Stimulated activated CD8-positive, alpha-beta memory T cell treated with anti-CD3 and anti-CD28 coated beads, Interleukin-12 subunit alpha, Interleukin-12 subunit beta, amount 100 ng/mL, for 24 hours (primary cell): ENCODE measurements at regions not wholly inside any gene's neighbourhood (a gene's known extent, or its start where the extent isn't known, plus 50 kb on each side); places are given as distances from the start of the nearest gene placed in this dataset.
"Not testable (repeated sequence)": the region's sequence is repeated elsewhere in the genome, so short reads cannot be mapped to it uniquely, and the experiment has no call there.

Source experiments
- DNase-seq: peaks from one replicate; pipeline ENCODE4 v3.0.0-alpha.2; 2020; ENCODE audit errors: extremely low read depth

DNA sequence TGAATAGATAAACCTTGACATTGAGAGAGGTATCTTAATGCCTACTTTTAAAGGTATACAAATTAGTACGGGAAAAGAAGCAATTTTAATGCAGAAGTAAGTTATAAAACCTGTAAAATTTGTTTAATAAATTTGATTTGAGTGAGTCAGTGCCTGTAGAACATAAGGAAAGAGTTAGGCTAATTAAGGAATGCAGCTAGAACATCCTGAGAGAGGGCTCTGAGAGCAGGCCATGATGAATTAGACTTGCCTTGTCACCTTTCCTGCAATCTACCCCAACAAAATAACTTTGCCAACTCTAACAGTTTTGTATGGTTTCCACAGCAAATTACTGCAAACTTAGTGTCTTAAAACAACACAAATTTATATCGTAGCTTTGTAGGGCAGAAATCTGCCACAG, 700.8 kb downstream of the RFPL4B start:
- no peak for DNase-seq

DNA sequence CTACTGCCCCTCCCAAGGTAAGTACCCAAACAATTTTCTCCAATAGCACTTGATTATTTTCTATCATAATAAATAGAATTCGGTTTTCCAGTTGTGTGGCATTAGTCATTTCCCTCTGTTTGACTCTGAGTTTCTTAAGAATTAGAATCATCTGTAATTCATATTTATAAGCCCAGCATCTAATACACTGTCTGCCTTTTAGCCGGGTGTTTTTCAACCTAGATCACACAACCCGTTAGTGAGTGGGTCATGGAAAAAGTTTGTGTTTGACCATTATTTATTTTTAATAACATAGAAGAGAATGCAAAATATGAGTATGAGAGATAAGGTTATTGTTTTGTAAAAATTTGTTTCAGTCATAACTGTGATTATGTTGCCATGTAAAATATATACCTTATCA, 701.6 kb downstream of the RFPL4B start:
- no peak for DNase-seq

DNA sequence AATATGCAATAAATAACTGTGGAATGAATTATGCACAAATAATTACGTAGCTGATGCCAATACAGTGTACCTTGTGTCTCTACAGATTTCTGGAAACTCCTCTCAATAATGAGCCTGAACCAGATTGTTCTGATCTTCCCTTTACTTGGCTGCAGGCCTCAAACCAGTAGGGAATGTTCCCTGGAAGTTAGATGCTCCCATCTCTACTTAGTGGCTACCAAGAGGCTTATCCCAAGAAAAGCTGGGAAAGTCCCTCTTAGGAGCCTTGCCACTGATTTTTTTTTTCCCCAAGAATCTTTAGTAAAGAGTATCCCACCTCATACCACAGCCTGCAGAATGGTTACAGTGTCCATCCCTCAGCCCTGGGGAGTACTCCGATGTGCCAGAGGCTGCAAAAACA, 702.1 kb downstream of the RFPL4B start:
- DNase-seq, result no peak

GRCh38 chr6:113050010-113050858, 703.1 kb downstream of the RFPL4B start:
- no peak for DNase-seq

- no peak for DNase-seq
Measured at GRCh38 chr6:113050979-113051378, 703.8 kb downstream of the RFPL4B start.

DNA sequence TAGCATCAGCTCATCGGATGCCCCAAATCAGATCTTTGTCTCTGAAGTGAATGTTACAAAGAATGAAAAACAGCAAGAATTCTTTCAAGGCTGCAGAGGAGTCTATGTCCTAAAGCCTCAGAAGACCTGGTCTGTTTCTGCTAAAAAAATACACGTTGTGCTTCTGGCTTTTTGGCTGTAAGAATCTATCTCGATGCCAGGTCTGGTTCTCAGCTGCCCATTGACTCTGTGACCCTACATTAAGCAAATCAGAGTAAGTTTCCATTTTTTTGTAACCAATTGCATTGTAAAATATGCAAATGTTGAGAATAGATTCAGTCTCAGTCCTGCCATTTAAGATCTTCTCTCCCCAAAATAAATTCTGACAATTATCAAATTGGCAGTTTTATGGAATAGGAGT, 705.4 kb downstream of the RFPL4B start:
- DNase-seq, result no peak

GRCh38 chr6:113055061-113055460, 707.9 kb downstream of the RFPL4B start:
- DNase-seq, result no peak

DNA sequence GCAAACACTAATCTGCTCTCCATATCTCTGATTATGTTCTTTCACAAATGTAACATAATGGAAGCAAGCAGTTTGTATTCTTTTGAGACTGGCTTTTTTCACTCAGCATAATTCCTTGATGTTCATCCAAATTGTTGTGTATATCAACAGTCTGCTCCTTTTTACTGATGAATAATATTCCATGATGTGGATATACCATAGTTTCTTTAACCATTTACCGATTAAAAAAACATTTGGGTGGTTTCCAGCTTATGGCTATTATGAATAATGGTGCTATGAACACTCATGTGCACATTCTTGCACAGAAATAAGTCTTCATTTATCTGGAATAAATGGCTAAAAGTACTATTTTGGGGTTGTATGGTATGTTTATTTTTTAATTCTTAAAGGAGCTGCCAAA, 708.9 kb downstream of the RFPL4B start:
- no peak for DNase-seq

- DNase-seq, result no peak
Measured at GRCh38 chr6:113057567-113058053, 710.5 kb downstream of the RFPL4B start.

- DNase-seq, result no peak
Measured at GRCh38 chr6:113060664-113061063, 713.5 kb downstream of the RFPL4B start.

GRCh38 chr6:113065611-113066010, 718.5 kb downstream of the RFPL4B start:
- no peak for DNase-seq

DNA sequence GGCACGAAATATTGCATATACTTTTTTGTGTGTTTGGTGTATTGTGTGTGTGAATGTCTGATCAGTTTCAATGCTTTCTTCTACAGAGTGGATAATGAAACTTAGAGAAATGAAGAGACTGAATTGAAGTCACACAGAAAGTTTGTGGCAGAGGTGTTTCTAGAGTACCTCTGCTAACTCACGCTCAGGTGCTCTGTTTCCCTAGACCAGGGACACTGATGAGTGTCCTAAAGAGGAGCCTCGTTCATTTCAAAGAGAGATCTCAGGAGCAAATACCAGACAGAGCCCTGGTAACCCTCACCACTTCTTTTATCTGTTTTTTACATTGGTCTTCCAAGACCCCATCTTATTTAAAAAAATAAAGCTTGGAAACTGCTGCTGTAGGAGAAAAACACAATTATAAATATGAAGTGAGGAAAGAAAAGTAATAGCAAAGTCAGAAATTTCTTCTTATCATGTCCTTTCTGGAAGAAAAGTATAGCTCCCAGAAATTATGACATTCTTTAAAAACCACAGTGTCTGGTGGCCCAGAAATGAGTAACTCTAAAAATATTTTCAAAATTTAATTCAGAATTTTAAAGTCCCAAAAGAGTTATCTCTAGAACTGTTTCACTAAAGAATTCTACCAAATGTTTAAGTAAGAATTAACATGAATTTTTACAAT, 720.6 kb downstream of the RFPL4B start:
- no peak for DNase-seq

GRCh38 chr6:113068570-113068969, 721.4 kb downstream of the RFPL4B start:
- no peak for DNase-seq

GRCh38 chr6:113070681-113071080, 723.6 kb downstream of the RFPL4B start:
- DNase-seq, result not testable (repeated sequence)

GRCh38 chr6:113073611-113074191, 726.6 kb downstream of the RFPL4B start:
- no peak for DNase-seq

GRCh38 chr6:113076116-113076515, 729.0 kb downstream of the RFPL4B start:
- DNase-seq, result no peak

DNA sequence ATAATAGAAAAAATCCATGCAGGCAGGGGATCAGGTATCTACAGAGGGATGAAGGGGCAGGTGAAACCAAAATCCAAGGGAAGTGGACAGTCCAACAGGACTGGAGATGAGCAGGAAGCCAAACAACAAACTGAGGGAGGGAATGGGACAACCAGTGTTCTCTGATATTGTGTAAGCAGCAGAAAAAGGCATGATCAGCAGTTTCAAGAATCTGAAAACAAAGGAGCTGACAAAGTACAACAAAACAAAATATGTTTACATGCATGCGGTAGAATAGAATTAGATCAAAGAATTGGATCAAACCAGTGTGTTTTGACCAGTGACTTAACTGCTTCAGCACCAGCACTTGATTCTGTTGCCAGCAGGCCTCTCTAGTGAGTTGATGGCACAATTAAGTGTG, 729.7 kb downstream of the RFPL4B start:
- no peak for DNase-seq

GRCh38 chr6:113077794-113078193, 730.7 kb downstream of the RFPL4B start:
- no peak for DNase-seq

GRCh38 chr6:113078791-113079190, 731.7 kb downstream of the RFPL4B start:
- DNase-seq, result no peak

GRCh38 chr6:113082745-113083144, 735.6 kb downstream of the RFPL4B start:
- no peak for DNase-seq

GRCh38 chr6:113083947-113084346, 736.8 kb downstream of the RFPL4B start:
- DNase-seq, result no peak

DNA sequence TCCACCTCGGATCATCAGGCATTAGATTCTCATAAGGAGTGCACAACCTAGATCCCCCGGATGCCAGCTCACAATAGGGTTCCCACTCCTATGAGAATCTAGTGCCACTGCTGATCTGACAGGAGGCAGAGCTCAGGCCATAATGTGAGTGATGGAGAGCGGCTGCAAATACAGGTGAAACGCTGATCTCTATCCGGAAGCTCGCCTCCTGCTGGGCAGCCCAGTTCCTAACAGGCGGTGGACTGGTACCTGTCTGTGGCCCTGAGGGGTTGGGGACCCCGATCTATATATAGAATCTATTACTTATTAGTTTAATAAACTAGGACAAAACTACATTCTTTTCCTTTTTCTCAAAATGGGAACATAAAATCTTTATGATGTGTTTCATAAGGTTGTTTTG, 741.9 kb downstream of the RFPL4B start:
- no peak for DNase-seq

- no peak for DNase-seq
Measured at GRCh38 chr6:113092795-113093194, 745.7 kb downstream of the RFPL4B start.
